DND-41 (cell line): ENCODE measurements at regions not wholly inside any gene's neighbourhood (a gene's known extent, or its start where the extent isn't known, plus 50 kb on each side); places are given as distances from the start of the nearest gene placed in this dataset.

Source experiments
- EZH2 ChIP-seq: IDR thresholded peaks from 3 replicates; pipeline ENCODE4 v1.6.1; 2012; ENCODE audit warnings: borderline replicate concordance, low read depth, mild to moderate bottlenecking, moderate library complexity, low read length, inconsistent platforms; ENCODE audit not compliant: severe bottlenecking
- TF ChIP-seq, protein P1 (sequence below): IDR thresholded peaks from 2 replicates; pipeline ENCODE4 v1.5.1; 2012; ENCODE audit warnings: borderline replicate concordance, low read length, moderate library complexity, mild to moderate bottlenecking; ENCODE audit not compliant: poor library complexity, severe bottlenecking; ENCODE audit errors: extremely low read depth

DNA sequence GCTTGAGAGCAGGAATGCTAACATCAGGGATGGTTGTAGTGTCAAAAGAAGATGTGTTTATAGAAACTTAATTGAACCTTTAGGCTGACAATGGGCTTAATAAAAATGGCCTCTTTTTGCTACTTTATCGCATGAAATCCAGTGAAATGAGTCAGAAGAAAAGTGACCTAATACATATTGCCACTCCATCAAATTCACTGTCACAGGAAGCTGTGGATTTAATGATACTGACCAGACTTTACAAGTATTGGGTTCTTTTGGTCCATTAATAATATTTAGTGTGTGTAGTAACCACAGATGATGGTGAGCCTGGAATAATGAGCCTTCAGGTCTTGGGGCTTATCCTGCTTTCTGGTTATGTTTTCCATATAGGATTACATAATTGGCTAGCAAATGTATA, 231.8 kb upstream of the GMDS start:
- TF ChIP-seq, protein P1, sequence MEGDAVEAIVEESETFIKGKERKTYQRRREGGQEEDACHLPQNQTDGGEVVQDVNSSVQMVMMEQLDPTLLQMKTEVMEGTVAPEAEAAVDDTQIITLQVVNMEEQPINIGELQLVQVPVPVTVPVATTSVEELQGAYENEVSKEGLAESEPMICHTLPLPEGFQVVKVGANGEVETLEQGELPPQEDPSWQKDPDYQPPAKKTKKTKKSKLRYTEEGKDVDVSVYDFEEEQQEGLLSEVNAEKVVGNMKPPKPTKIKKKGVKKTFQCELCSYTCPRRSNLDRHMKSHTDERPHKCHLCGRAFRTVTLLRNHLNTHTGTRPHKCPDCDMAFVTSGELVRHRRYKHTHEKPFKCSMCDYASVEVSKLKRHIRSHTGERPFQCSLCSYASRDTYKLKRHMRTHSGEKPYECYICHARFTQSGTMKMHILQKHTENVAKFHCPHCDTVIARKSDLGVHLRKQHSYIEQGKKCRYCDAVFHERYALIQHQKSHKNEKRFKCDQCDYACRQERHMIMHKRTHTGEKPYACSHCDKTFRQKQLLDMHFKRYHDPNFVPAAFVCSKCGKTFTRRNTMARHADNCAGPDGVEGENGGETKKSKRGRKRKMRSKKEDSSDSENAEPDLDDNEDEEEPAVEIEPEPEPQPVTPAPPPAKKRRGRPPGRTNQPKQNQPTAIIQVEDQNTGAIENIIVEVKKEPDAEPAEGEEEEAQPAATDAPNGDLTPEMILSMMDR: no peak
- no peak for TF ChIP-seq EZH2
